ENCODE measurements at regions not wholly inside any gene's neighbourhood (a gene's known extent, or its start where the extent isn't known, plus 50 kb on each side); places are given as distances from the start of the nearest gene placed in this dataset.

- H3K18ac ChIP-seq (ENCODE audit: low read depth, low read length), result no peak overlapping the region
- POLR2A ChIA-PET (ENCODE audit: unreplicated experiment), result no interaction called here
- no peak overlapping the region for H3K27ac ChIP-seq (ENCODE audit: insufficient read depth, low read length)
- no peak overlapping the region for H2AK5ac ChIP-seq (ENCODE audit: low read depth, low read length)
- intact Hi-C loops (cut with micrococcal nuclease), result no loop called here
- no peak overlapping the region for H3K23ac ChIP-seq (ENCODE audit: low read depth, low read length)
- no TSS peak for BruUV-seq (replicated peaks)
- H3K4me3 ChIP-seq (ENCODE audit: insufficient read depth, low read depth, low read length), result no peak overlapping the region
- H2BK15ac ChIP-seq (ENCODE audit: low read depth, low read length), result no peak overlapping the region
- H3K9me3 ChIP-seq (ENCODE audit: control insufficient read depth, insufficient read depth, low read length), result no peaks in the 10 kb centered on the region; the same call in 1 of the 2 replicates
- no peak overlapping the region for H4K8ac ChIP-seq (ENCODE audit: low read depth in 2 of 2, low read length in 2 of 2)
- H3K27me3 ChIP-seq (ENCODE audit: control insufficient read depth, insufficient read depth, low read length), result no peaks in the 10 kb centered on the region
- no peak overlapping the region for H2BK20ac ChIP-seq (ENCODE audit: low read depth, low read length)
- no peak overlapping the region for H3K4ac ChIP-seq (ENCODE audit: low read depth, low read length)
- in situ Hi-C loops (cut with MboI; ENCODE audit: low sequenced_read_pairs), result no loop called here
- no peak for TF ChIP-seq RAD21 (IDR thresholded peaks at IDR 0.05; ENCODE audit: low read length)
- no peak for TF ChIP-seq CTCF (conservative IDR thresholded peaks at IDR 0.05; ENCODE audit: low read depth, low read length)
- no peak overlapping the region for H2AFZ ChIP-seq (replicated peaks; ENCODE audit: low read length, poor library complexity)
- WGBS, 2 experiments (ENCODE audit: extremely low coverage in 2 of 2, insufficient read length in 1 of 2), result no CpG with 5 or more reads among the region's 9 CpGs
- no peak overlapping the region for H2AK9ac ChIP-seq (replicated peaks; ENCODE audit: low read depth, low read length, poor library complexity)
- no peaks in the 10 kb centered on the region for H3K4me1 ChIP-seq (ENCODE audit: control insufficient read depth, insufficient read depth, low read length)
- H3K4me2 ChIP-seq (ENCODE audit: low read depth, low read length), result no peak overlapping the region
- H3K56ac ChIP-seq (ENCODE audit: extremely low read depth, insufficient read depth, low read length), result no peak overlapping the region
- no peak overlapping the region for H4K5ac ChIP-seq (ENCODE audit: low read depth, low read length)
- H3K79me1 ChIP-seq (ENCODE audit: low read depth in 1 of 2, low read length in 2 of 2), result no peaks in the 10 kb centered on the region
- H4K91ac ChIP-seq (ENCODE audit: insufficient read depth, low read depth, low read length), result no peak overlapping the region
- ATAC-seq (ENCODE audit: low read depth) (no peak), DNase-seq (peak; percentile 9)
- CTCF ChIA-PET, result interaction anchor here (0.7 kb wide), 1 partner anchor 56 kb away, joined by 3 read pairs; no protein-coding TSS in a partner anchor
- H3K9ac ChIP-seq (ENCODE audit: low read depth, low read length), result no peak overlapping the region
- H3K9me1 ChIP-seq (ENCODE audit: insufficient read depth, low read length), result no peaks in the 10 kb centered on the region
- no peak overlapping the region for H3K14ac ChIP-seq (replicated peaks; ENCODE audit: low read depth, low read length)
- H4K20me1 ChIP-seq (ENCODE audit: insufficient read depth, low read length), result no peaks in the 10 kb centered on the region
- H3K36me3 ChIP-seq (ENCODE audit: control insufficient read depth, insufficient read depth, low read length), result no peaks in the 10 kb centered on the region
- no peak overlapping the region for H2BK5ac ChIP-seq (ENCODE audit: low read depth, low read length, poor library complexity, severe bottlenecking)
- dilution Hi-C loops (cut with HindIII; ENCODE audit: low sequenced_read_pairs, unreplicated experiment), result no loop called here
- no peak overlapping the region for H2BK120ac ChIP-seq (ENCODE audit: low read depth, low read length)
Observed at GRCh38 chr15:61459785-61460707, 230.9 kb upstream of the RORA start.
